Progenitor cell of endocrine pancreas (in vitro differentiated cells): ENCODE measurements at regions not wholly inside any gene's neighbourhood (a gene's known extent, or its start where the extent isn't known, plus 50 kb on each side); places are given as distances from the start of the nearest gene placed in this dataset.
A peak's percentile ranks its signal among the peaks of the same experiment; 100 is the strongest.

Source experiments
- DNase-seq: peaks from one replicate; pipeline ENCODE4 v3.0.0; 2021; ENCODE audit warnings: low spot score; ENCODE audit not compliant: unreplicated experiment
- H3K27ac Mint-ChIP-seq: 2 replicates; pipeline ENCODE4 v1.8.0; 2021; ENCODE audit warnings: mild to moderate bottlenecking, moderate library complexity, mixed read lengths
- H3K27me3 Mint-ChIP-seq: 2 replicates; pipeline ENCODE4 v1.8.0; 2021; ENCODE audit warnings: mixed read lengths
- H3K36me3 Mint-ChIP-seq: 2 replicates; pipeline ENCODE4 v1.8.0; 2022; ENCODE audit warnings: mixed read lengths; ENCODE audit not compliant: insufficient read depth
- H3K4me1 Mint-ChIP-seq: 2 replicates; pipeline ENCODE4 v1.8.0; 2021; ENCODE audit warnings: low read depth, mixed read lengths
- H3K4me3 Mint-ChIP-seq: 2 replicates; pipeline ENCODE4 v1.8.0; 2021; ENCODE audit warnings: low read depth, mild to moderate bottlenecking, moderate library complexity, mixed read lengths
- H3K9me3 Mint-ChIP-seq: 2 replicates; pipeline ENCODE4 v1.8.0; 2021; ENCODE audit warnings: low read depth, mixed read lengths
- TF ChIP-seq, protein P1 (sequence below): fragments of 200-600 bp; sonication (generic); IDR thresholded peaks from one replicate; pipeline ENCODE4 v1.5.0; 2021; ENCODE audit warnings: antibody characterized with exemption, mild to moderate bottlenecking; ENCODE audit not compliant: unreplicated experiment

DNA sequence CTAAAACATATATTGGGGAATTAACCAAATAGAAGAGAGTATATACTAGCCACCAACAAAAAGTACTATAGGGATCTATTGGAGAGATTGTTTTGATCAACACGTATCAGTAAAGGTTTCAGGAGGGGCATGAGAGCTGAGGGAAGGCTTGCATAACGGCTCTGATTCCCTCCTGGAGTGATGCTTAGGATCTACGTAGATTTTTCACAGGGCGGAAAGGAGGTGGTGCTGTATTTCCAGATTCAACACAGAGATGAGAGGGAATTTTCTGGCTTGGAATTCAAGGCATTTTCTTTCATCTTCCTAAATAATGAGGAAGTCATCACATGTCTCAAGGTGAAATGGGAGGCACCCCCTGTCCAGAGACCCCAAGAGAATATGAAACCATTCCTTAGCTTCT is 443.8 kb downstream of the CMPK2 start:
- Mint-ChIP-seq H3K9me3 (peaks cover 6% of the 10 kb centered on the region), H3K36me3 (no peaks in the 10 kb centered on the region), H3K27me3 (no peaks in the 10 kb centered on the region), H3K4me3 (no peak overlapping the region), H3K4me1 (peaks cover 3% of the 10 kb centered on the region), H3K27ac (no peak overlapping the region)
- TF ChIP-seq, protein P1, sequence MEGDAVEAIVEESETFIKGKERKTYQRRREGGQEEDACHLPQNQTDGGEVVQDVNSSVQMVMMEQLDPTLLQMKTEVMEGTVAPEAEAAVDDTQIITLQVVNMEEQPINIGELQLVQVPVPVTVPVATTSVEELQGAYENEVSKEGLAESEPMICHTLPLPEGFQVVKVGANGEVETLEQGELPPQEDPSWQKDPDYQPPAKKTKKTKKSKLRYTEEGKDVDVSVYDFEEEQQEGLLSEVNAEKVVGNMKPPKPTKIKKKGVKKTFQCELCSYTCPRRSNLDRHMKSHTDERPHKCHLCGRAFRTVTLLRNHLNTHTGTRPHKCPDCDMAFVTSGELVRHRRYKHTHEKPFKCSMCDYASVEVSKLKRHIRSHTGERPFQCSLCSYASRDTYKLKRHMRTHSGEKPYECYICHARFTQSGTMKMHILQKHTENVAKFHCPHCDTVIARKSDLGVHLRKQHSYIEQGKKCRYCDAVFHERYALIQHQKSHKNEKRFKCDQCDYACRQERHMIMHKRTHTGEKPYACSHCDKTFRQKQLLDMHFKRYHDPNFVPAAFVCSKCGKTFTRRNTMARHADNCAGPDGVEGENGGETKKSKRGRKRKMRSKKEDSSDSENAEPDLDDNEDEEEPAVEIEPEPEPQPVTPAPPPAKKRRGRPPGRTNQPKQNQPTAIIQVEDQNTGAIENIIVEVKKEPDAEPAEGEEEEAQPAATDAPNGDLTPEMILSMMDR: no peak
- no peak for DNase-seq

DNA sequence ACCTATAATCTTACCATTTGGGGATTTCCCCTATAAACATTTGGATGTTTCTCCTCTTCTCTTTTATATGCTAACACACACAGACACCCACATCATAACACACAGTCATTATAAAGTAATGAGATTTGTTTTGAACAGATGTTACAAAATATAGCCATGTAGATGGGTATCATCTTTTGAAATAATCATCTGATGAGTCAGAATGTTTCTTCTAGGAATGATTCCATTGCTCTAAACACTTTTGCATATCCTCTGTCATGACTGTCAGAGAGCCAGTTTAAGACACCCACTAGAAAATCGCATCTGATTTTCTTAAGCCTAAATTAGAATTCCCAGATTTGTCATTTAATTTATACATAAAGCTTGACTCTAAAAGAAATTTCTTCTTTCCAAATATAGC is 442.6 kb downstream of the CMPK2 start:
- Mint-ChIP-seq H3K9me3 (peaks cover 5% of the 10 kb centered on the region), H3K4me3 (no peak overlapping the region), H3K36me3 (no peaks in the 10 kb centered on the region), H3K4me1 (peaks cover 3% of the 10 kb centered on the region), H3K27me3 (no peaks in the 10 kb centered on the region), H3K27ac (no peak overlapping the region)
- TF ChIP-seq, protein P1: no peak
- DNase-seq: no peak

DNA sequence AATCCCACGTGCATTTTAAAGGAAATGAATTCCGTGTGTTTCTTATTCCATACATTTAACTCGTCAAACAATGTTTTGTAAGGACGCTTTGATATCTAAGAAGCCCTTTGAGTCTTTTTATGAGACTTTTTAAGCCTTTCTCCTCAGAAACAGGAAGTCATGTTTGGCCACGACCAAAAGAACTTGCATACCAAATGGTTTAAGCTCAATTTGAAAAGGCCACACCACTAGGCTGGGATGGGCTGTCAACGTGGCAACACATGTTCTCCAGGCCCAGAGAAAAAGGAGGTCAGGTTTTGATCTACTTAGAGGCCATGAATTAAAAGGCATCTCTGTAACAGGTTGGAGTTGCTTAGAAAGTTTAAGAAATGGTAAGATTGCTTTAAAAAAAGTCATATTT is 441.8 kb downstream of the CMPK2 start:
- DNase-seq: no peak
- H3K4me3 Mint-ChIP-seq: no peak overlapping the region
- H3K4me1 Mint-ChIP-seq: peaks cover under 1% of the 10 kb centered on the region
- no peak overlapping the region for H3K27ac Mint-ChIP-seq
- H3K27me3 Mint-ChIP-seq: no peaks in the 10 kb centered on the region
- H3K36me3 Mint-ChIP-seq: no peaks in the 10 kb centered on the region
- H3K9me3 Mint-ChIP-seq: peaks cover 4% of the 10 kb centered on the region
- TF ChIP-seq, protein P1: no peak

DNA sequence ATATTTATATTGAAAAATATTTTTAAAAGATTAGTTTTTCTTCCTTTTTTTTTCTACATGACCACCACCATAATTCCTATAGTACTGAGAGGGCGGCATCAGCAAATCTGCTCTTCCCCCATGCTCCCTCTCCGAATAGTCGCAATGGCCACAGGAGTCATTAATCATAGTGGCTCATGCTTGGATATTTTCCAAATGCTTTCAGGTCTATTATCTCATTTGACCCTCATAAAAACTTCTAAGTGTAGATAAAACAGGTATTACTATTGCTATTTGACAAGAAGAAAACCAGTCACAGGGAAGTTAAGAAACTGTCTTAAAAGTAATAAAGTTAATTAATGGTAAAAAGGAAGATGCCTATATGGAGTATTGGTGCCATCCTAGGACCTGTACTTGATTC is 440.7 kb downstream of the CMPK2 start:
- TF ChIP-seq, protein P1: no peak
- H3K27ac Mint-ChIP-seq: no peak overlapping the region
- no peaks in the 10 kb centered on the region for H3K27me3 Mint-ChIP-seq
- peaks cover 7% of the 10 kb centered on the region for H3K9me3 Mint-ChIP-seq
- peaks cover 8% of the 10 kb centered on the region for H3K4me1 Mint-ChIP-seq
- DNase-seq: no peak
- H3K36me3 Mint-ChIP-seq: peaks cover 1% of the 10 kb centered on the region
- H3K4me3 Mint-ChIP-seq: no peak overlapping the region

DNA sequence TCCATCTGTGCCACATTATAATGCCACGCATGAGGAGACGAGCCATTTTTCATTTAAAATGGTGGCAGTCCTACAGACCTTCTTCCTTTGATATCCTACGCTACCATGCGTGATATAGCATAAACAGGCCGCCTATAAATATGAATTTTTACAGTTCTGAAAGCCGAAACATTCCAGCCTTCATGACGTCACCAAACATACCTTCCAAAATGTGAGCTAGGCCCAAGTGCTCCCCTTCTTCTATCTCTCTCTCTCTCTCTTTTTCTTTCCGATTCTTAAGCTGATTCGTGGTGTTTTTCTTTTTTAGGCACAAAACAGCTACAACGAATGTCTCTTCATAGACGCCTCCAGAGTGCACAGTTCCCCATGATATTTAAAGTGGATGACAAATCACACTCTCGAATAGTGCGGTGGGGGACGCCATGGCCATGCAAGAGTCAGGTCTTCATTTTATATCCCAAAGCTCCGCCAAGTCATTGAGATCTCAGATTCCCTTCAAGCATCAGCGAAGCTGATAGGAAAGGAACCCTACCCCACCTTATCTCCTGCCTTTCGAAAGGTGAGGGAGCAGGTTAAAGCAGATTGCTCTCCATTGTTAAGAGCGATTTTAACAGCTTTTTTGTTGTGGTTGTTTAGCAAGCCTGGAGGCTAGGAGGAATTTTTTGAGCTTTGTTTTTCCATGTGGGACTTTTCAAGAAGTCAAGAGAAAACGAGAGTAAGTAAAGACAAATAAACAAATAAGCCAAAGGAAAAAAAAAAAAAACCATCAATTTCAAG is 436.3 kb downstream of the CMPK2 start:
- H3K9me3 Mint-ChIP-seq: peaks cover 7% of the 10 kb centered on the region
- H3K36me3 Mint-ChIP-seq: peaks cover 1% of the 10 kb centered on the region
- H3K4me1 Mint-ChIP-seq: peaks cover 14% of the 10 kb centered on the region
- peak overlapping the region; percentile 6 for H3K4me3 Mint-ChIP-seq
- DNase-seq: no peak
- H3K27me3 Mint-ChIP-seq: no peaks in the 10 kb centered on the region
- peak overlapping the region; percentile 73 for H3K27ac Mint-ChIP-seq
- TF ChIP-seq, protein P1: no peak
